Testis (tissue), 2 donors: ENCODE measurements at regions not wholly inside any gene's neighbourhood (a gene's known extent, or its start where the extent isn't known, plus 50 kb on each side); places are given as distances from the start of the nearest gene placed in this dataset.

Source experiments
- CTCF ChIP-seq, 3 experiments: fragments of 450-650 bp in 2 of 3; fragments of 200-600 bp in 1 of 3; sonication (generic) in 1 of 3; IDR thresholded peaks; one replicate each; pipeline ENCODE4 v1.5.1; 2016 to 2019; ENCODE audit warnings: antibody characterized with exemption in 3 of 3, mild to moderate bottlenecking in 2 of 3, moderate library complexity in 1 of 3
- POLR2A ChIP-seq: fragments of 450-650 bp; IDR thresholded peaks from one replicate; pipeline ENCODE4 v1.6.1; 2017; ENCODE audit warnings: antibody characterized with exemption, mild to moderate bottlenecking, moderate library complexity

GRCh38 chr12:126757326-126757725 is 1509.6 kb upstream of the TMEM132C start:
- TF ChIP-seq CTCF (IDR thresholded peaks at IDR 0.05) = no peak
- TF ChIP-seq POLR2A = no peak
